GM12873 (cell line): ENCODE measurements at regions not wholly inside any gene's neighbourhood (a gene's known extent, or its start where the extent isn't known, plus 50 kb on each side); places are given as distances from the start of the nearest gene placed in this dataset.

Experiments
- TF ChIP-seq, protein P1 (sequence below): IDR thresholded peaks from 2 replicates; pipeline ENCODE4 v1.5.1; 2012; ENCODE audit warnings: low read depth, mild to moderate bottlenecking, moderate library complexity, low read length, control low read depth; ENCODE audit not compliant: insufficient read depth; ENCODE audit errors: missing control alignments

GRCh38 chr10:3425261-3425660, 252.7 kb upstream of the PITRM1 start:
- TF ChIP-seq, protein P1, sequence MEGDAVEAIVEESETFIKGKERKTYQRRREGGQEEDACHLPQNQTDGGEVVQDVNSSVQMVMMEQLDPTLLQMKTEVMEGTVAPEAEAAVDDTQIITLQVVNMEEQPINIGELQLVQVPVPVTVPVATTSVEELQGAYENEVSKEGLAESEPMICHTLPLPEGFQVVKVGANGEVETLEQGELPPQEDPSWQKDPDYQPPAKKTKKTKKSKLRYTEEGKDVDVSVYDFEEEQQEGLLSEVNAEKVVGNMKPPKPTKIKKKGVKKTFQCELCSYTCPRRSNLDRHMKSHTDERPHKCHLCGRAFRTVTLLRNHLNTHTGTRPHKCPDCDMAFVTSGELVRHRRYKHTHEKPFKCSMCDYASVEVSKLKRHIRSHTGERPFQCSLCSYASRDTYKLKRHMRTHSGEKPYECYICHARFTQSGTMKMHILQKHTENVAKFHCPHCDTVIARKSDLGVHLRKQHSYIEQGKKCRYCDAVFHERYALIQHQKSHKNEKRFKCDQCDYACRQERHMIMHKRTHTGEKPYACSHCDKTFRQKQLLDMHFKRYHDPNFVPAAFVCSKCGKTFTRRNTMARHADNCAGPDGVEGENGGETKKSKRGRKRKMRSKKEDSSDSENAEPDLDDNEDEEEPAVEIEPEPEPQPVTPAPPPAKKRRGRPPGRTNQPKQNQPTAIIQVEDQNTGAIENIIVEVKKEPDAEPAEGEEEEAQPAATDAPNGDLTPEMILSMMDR = no peak

GRCh38 chr10:3424111-3424851, 251.7 kb upstream of the PITRM1 start:
- TF ChIP-seq, protein P1 = no peak

GRCh38 chr10:3423384-3423783, 250.8 kb upstream of the PITRM1 start:
- TF ChIP-seq, protein P1 = no peak

GRCh38 chr10:3422282-3422681, 249.7 kb upstream of the PITRM1 start:
- TF ChIP-seq, protein P1 = no peak

DNA sequence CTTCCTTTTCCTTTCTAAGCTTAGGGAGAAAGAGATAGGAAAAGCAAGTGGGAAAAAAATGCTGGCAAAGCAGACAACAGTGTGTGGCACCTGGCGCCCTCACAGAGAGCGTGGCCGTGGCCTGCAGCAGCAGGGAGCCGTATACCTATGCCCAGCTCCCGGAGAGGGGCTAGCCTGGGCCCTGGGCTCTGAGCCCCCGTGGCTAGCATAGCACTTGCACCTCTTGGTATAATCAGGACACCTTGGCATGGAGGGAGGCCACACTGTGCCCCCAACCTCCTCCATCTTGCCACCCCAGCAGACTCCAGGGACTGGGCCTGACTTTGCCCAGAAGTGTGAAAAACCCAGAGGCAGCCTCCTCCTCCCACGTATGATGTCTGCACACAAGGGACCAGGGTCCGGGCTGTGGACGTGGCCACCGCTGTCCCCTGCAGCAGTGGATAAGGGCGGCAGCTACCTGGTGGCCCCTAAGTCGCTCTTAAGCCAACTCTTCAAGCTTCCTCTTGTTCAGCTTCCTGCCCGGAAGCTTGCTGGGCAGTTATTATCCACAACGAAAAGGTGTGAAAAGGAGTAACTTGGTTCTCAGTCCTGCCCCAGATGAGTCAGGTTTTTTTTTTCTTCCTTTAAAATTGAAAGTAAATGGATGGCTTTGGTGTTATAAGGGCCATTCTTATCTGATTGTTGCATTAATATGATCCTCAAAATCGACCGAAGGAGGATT, 249.1 kb upstream of the PITRM1 start:
- TF ChIP-seq, protein P1 = no peak

GRCh38 chr10:3420527-3421469, 248.2 kb upstream of the PITRM1 start:
- TF ChIP-seq, protein P1 = no peak
